B cell (primary cell): ENCODE measurements at regions not wholly inside any gene's neighbourhood (a gene's known extent, or its start where the extent isn't known, plus 50 kb on each side); places are given as distances from the start of the nearest gene placed in this dataset.

Source experiments
- ATAC-seq: fragments of 200-7000 bp; cut with Tn5 transposase; one replicate; pipeline ENCODE4 v1.10.0; 2021; ENCODE audit warnings: low read depth, mild to moderate bottlenecking, moderate number of reproducible peaks, moderate library complexity
- CTCF ChIA-PET: fragments of 350-600 bp; sonication (Branson Sonifier 250); formaldehyde crosslinking; loops from one replicate; lab custom pipeline; 2021; ENCODE audit warnings: antibody characterized with exemption, inconsistent platforms; lab: Charles Lee
- POLR2A ChIA-PET: fragments of 350-600 bp; sonication (Branson Sonifier 250); formaldehyde crosslinking; loops from one replicate; lab custom pipeline; 2021; ENCODE audit warnings: antibody characterized with exemption; lab: Charles Lee
- DNase-seq: peaks from one replicate; pipeline ENCODE4 v3.0.0; 2013
- H2AFZ ChIP-seq: 2 replicates; pipeline ENCODE4 v1.6.1; 2012; ENCODE audit warnings: mild to moderate bottlenecking, low read depth, low read length; ENCODE audit not compliant: insufficient read depth, poor library complexity, severe bottlenecking
- H3K27ac ChIP-seq, 2 donors: 1 replicate in 1 of 2; 2 replicates in 1 of 2; pipeline ENCODE4 v1.5.1; 2012 to 2013; ENCODE audit warnings: low read length in 2 of 2, mild to moderate bottlenecking in 2 of 2, moderate library complexity in 1 of 2
- H3K27me3 ChIP-seq, 4 experiments: fragments of 200-600 bp in 1 of 4; sonication (generic) in 1 of 4; replicated peaks in 1 of 4; 1 replicate in 2 of 4; 2 replicates in 2 of 4; pipeline versions ENCODE4 v1.6.1 to v1.7.0; 2013 to 2016; ENCODE audit warnings: low read length in 3 of 4, mild to moderate bottlenecking in 2 of 4, mixed read lengths in 1 of 4, moderate library complexity in 1 of 4; ENCODE audit not compliant: insufficient read depth in 4 of 4, control insufficient read depth in 3 of 4; ENCODE audit errors: control extremely low read depth in 1 of 4
- H3K36me3 ChIP-seq, 2 experiments: replicated peaks in 1 of 2; 1 replicate in 1 of 2; 2 replicates in 1 of 2; pipeline versions ENCODE4 v1.6.1 to v1.7.1; 2013; ENCODE audit warnings: low read length in 1 of 2; ENCODE audit not compliant: insufficient read depth in 2 of 2, control insufficient read depth in 1 of 2; ENCODE audit errors: control extremely low read depth in 1 of 2, extremely low read depth in 1 of 2
- H3K4me1 ChIP-seq, 2 donors: fragments of 200-600 bp in 1 of 2; sonication (generic) in 1 of 2; 1 replicate in 1 of 2; 2 replicates in 1 of 2; pipeline versions ENCODE4 v1.5.1 to v1.6.1; 2013 to 2017; ENCODE audit warnings: low read length in 2 of 2; ENCODE audit not compliant: control insufficient read depth in 2 of 2, insufficient read depth in 2 of 2
- H3K4me2 ChIP-seq: replicated peaks from 2 replicates; pipeline ENCODE3; 2012; ENCODE audit warnings: mild to moderate bottlenecking, low read depth, low read length; ENCODE audit not compliant: poor library complexity, severe bottlenecking
- H3K4me3 ChIP-seq, 5 experiments: fragments of 200-600 bp in 1 of 5; sonication (generic) in 1 of 5; 1 replicate in 3 of 5; 2 replicates in 2 of 5; pipeline versions ENCODE4 v1.5.1 to v1.7.0; 2011 to 2016; ENCODE audit warnings: low read length in 4 of 5, mild to moderate bottlenecking in 4 of 5, low read depth in 2 of 5, control low read depth in 1 of 5, moderate library complexity in 1 of 5; ENCODE audit not compliant: insufficient read depth in 1 of 5; ENCODE audit errors: control extremely low read depth in 1 of 5, extremely low read depth in 1 of 5
- H3K79me2 ChIP-seq: fragments of 200-600 bp; sonication (generic); one replicate; pipeline ENCODE4 v1.6.0; 2016; ENCODE audit warnings: low read length; ENCODE audit not compliant: control insufficient read depth, insufficient read depth
- H3K9ac ChIP-seq: fragments of 200-600 bp; sonication (generic); 2 replicates; pipeline ENCODE4 v1.6.1; 2017; ENCODE audit warnings: mild to moderate bottlenecking, low read length, moderate library complexity
- H3K9me3 ChIP-seq, 3 donors: one replicate each; pipeline versions ENCODE4 v1.6.1 to v1.7.1; 2013; ENCODE audit warnings: low read length in 2 of 3; ENCODE audit not compliant: control insufficient read depth in 2 of 3, insufficient read depth in 1 of 3; ENCODE audit errors: control extremely low read depth in 1 of 3
- H4K20me1 ChIP-seq: 2 replicates; pipeline ENCODE4 v1.6.0; 2012; ENCODE audit warnings: mild to moderate bottlenecking, low read length; ENCODE audit not compliant: insufficient read depth, control insufficient read depth, poor library complexity, severe bottlenecking
- H3K27ac Mint-ChIP-seq: one replicate; pipeline ENCODE4 v1.8.0; 2021; ENCODE audit warnings: mixed read lengths
- H3K27me3 Mint-ChIP-seq: one replicate; pipeline ENCODE4 v1.8.0; 2021; ENCODE audit warnings: mixed read lengths
- H3K4me1 Mint-ChIP-seq: one replicate; pipeline ENCODE4 v1.8.0; 2021; ENCODE audit warnings: mixed read lengths
- H3K4me3 Mint-ChIP-seq: one replicate; pipeline ENCODE4 v1.8.0; 2021; ENCODE audit warnings: mixed read lengths
- H3K9me3 Mint-ChIP-seq: one replicate; pipeline ENCODE4 v1.8.0; 2022; ENCODE audit warnings: mixed read lengths; ENCODE audit not compliant: insufficient read depth
- EZH2 ChIP-seq: IDR thresholded peaks from 2 replicates; pipeline ENCODE4 v1.6.1; 2012; ENCODE audit warnings: borderline replicate concordance, low read depth, mild to moderate bottlenecking, moderate library complexity, low read length; ENCODE audit not compliant: insufficient read depth, poor library complexity, severe bottlenecking
- WGBS: methylation state at CpG from one replicate; pipeline ENCODE4 v1.1.5; 2013; ENCODE audit warnings: missing lambda C conversion rate; ENCODE audit not compliant: insufficient coverage; 5-methylcytosine and 5-hydroxymethylcytosine counted together
- intact Hi-C: fragments of 100-400 bp; cut with micrococcal nuclease; formaldehyde crosslinking; loops from one replicate; pipeline ENCODE4 v1.10.0; 2022
- TF ChIP-seq, protein P1 (sequence below): fragments of 200-600 bp; IDR thresholded peaks from one replicate; pipeline ENCODE4 v1.8.0; 2022; ENCODE audit warnings: antibody characterized with exemption, mild to moderate bottlenecking

DNA sequence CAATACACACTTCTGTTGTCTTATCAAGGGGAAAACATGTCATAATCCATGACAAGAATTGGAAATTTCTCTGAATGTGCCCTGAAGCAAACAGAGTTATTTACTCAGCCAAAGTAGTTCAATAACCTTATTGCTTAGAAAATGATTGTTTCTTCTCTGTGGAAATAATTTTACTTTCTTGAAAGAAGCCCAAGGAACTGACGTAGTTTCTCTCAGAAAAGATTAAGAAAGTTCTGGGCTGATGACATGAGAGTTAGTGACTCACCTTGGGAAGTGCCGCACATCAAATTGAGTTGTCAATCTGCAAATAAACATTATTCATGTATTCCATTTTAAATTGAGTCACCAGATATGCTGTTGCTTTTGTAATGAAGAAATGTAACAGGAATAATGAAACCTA lies 418.6 kb upstream of the LRRC4C start:
- Histone ChIP-seq H4K20me1 (no peaks in the 10 kb centered on the region), H3K4me3 (no peak overlapping the region), H2AFZ (no peak overlapping the region), H3K79me2 (no peaks in the 10 kb centered on the region), H3K4me2 (no peak overlapping the region), H3K27ac (no peak overlapping the region), H3K9me3 (peaks cover 0 to 2% (median 0%) of the 10 kb centered on the region in 3 donors), H3K4me1 (no peaks in the 10 kb centered on the region), H3K36me3 (no peaks in the 10 kb centered on the region), H3K27me3 (no peaks in the 10 kb centered on the region), H3K9ac (no peak overlapping the region)
- Mint-ChIP-seq H3K4me1 (no peaks in the 10 kb centered on the region), H3K27me3 (no peaks in the 10 kb centered on the region), H3K9me3 (peaks cover 5% of the 10 kb centered on the region), H3K27ac (no peak overlapping the region), H3K4me3 (no peak overlapping the region)
- no peak for TF ChIP-seq EZH2
- TF ChIP-seq, protein P1, sequence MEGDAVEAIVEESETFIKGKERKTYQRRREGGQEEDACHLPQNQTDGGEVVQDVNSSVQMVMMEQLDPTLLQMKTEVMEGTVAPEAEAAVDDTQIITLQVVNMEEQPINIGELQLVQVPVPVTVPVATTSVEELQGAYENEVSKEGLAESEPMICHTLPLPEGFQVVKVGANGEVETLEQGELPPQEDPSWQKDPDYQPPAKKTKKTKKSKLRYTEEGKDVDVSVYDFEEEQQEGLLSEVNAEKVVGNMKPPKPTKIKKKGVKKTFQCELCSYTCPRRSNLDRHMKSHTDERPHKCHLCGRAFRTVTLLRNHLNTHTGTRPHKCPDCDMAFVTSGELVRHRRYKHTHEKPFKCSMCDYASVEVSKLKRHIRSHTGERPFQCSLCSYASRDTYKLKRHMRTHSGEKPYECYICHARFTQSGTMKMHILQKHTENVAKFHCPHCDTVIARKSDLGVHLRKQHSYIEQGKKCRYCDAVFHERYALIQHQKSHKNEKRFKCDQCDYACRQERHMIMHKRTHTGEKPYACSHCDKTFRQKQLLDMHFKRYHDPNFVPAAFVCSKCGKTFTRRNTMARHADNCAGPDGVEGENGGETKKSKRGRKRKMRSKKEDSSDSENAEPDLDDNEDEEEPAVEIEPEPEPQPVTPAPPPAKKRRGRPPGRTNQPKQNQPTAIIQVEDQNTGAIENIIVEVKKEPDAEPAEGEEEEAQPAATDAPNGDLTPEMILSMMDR: no peak
- WGBS: no CpG with 5 or more reads among the region's 2 CpGs
- DNase-seq (no peak), ATAC-seq (no peak)
- intact Hi-C loops: no loop called here
- ChIA-PET CTCF (no interaction called here), POLR2A (no interaction called here)

DNA sequence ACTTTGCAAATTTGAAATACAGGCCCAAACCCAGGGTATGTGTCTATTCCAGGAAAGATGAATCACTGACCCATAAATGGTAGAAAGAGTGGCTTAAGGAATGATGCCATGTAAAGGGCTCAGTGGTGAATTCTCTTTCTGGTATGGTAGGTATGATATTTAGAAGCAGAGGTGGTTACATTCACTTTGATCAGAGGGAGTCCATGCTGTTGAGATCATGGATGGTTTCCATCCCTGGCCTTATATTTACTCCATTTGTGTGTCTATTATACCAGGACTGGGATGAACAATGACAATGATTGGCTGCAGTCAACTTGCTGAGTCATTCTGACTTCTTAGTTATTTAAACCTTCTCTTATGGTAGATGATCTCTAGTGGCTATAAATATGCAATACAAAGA lies 419.8 kb upstream of the LRRC4C start:
- peaks cover 0 to 2% (median 0%) of the 10 kb centered on the region in 3 donors for H3K9me3 ChIP-seq
- no peaks in the 10 kb centered on the region for H3K36me3 ChIP-seq
- H3K4me3 Mint-ChIP-seq: no peak overlapping the region
- H3K4me1 Mint-ChIP-seq: no peaks in the 10 kb centered on the region
- ChIA-PET CTCF (no interaction called here), POLR2A (no interaction called here)
- H3K27ac Mint-ChIP-seq: no peak overlapping the region
- DNase-seq (no peak), ATAC-seq (no peak)
- H3K79me2 ChIP-seq: no peaks in the 10 kb centered on the region
- no peaks in the 10 kb centered on the region for H3K27me3 ChIP-seq
- H3K27me3 Mint-ChIP-seq: no peaks in the 10 kb centered on the region
- no peaks in the 10 kb centered on the region for H4K20me1 ChIP-seq
- intact Hi-C loops: no loop called here
- no peak overlapping the region for H3K4me2 ChIP-seq
- no peaks in the 10 kb centered on the region for H3K4me1 ChIP-seq
- TF ChIP-seq, protein P1: no peak
- TF ChIP-seq EZH2: no peak
- H2AFZ ChIP-seq: no peak overlapping the region
- no peak overlapping the region for H3K4me3 ChIP-seq
- H3K27ac ChIP-seq: no peak overlapping the region
- peaks cover 6% of the 10 kb centered on the region for H3K9me3 Mint-ChIP-seq
- H3K9ac ChIP-seq: no peak overlapping the region
